HuH-7 (cell line): ENCODE measurements at regions not wholly inside any gene's neighbourhood (a gene's known extent, or its start where the extent isn't known, plus 50 kb on each side); places are given as distances from the start of the nearest gene placed in this dataset.
"Not testable (repeated sequence)": the region's sequence is repeated elsewhere in the genome, so short reads cannot be mapped to it uniquely, and the experiment has no call there.

Experiments used
- DNase-seq: peaks from one replicate; pipeline ENCODE4 v3.0.0; 2011; ENCODE audit warnings: low spot score

- not testable (repeated sequence) for DNase-seq
These were observed 350.7 kb upstream of the ZFHX3 start for GRCh38 chr16:73398604-73399003.

- no peak for DNase-seq
These were observed 348.6 kb upstream of the ZFHX3 start for GRCh38 chr16:73396556-73396955.

DNA sequence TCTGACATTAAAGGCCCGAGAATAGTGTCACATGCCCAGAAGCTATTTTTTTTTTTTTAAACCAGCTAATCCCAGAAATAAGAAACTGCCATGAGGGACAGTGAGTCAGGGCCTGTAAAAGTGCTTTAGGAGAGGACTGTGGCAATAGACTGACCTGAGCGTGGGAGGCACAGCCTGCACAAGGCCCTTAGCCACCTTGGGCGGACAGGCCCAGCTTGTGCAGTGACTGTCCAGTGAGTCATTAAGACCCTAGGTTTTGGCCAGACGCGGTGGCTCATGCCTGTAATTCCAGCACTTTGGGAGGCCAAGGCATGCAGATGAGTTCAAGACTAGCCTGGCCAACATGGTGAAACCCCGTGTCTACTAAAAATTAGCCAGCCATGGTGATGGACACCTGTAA, 343.0 kb upstream of the ZFHX3 start:
- no peak for DNase-seq

GRCh38 chr16:73390491-73390890, 342.6 kb upstream of the ZFHX3 start:
- DNase-seq, result no peak

- DNase-seq, result no peak
These were observed 341.2 kb upstream of the ZFHX3 start for GRCh38 chr16:73389085-73389484.

- DNase-seq, result no peak
These were observed 340.1 kb upstream of the ZFHX3 start for GRCh38 chr16:73387979-73388378.

DNA sequence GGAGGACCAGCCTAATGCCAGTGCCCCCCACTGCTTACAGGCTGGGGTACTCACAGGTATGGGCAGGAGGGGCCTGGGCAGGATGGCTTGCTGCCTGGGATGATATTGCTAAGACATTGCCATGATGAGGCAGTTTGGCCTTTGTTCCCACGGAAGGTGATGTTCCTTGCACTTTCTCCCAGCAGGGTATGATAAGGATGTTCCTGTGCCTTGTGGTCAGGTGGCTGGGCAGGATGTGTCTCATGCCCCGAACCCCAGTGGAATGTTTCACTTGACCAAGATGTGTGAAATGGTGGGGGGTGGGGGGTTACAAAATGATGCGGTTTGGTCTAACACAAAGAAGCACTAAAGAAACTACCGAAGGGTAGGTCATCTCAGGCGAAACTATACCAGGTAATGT, 337.8 kb upstream of the ZFHX3 start:
- no peak for DNase-seq

GRCh38 chr16:73384506-73385089, 336.7 kb upstream of the ZFHX3 start:
- no peak for DNase-seq

- DNase-seq, result no peak
These were observed 336.0 kb upstream of the ZFHX3 start for GRCh38 chr16:73383988-73384365.

- no peak for DNase-seq
These were observed 335.5 kb upstream of the ZFHX3 start for GRCh38 chr16:73383195-73383987.

GRCh38 chr16:73378471-73378870, 330.5 kb upstream of the ZFHX3 start:
- DNase-seq, result no peak

DNA sequence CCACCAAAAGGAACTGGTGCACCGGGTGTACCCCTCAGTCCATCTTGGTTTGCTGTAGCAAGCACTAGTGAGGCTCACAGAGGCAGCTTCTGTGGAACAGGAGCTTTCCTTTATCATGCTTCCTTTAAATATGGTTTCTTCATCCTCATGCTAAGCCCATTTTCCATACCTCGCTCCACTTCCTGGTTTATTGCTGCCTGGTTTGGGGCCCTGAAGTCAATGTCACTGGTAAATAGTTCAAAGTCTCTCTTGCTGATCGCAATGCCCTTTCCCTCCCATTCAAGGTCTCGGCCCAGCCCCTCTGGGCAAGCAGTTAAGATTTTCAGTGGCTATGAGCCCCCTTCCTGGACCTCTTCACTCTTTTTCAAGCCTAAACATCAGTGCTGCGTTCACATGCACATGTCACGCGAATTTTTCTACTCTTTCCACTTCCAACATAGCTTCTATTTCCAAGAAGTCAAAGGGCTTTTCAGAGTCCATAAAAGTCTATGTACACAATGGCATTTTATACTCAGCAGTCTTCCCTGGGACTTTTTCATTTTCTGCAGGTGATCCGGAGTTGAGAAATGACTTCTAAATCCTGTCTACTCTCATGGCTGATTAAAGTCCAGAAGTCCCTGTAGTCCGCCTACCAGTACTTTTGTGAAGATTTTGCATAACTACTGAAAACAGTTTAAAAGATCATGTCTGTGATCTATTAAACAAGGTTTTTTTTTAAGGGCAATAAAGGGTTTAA, 323.8 kb upstream of the ZFHX3 start:
- DNase-seq, result peak; percentile 53

GRCh38 chr16:73369851-73370250, 321.9 kb upstream of the ZFHX3 start:
- no peak for DNase-seq

- DNase-seq, result no peak
These were observed 320.8 kb upstream of the ZFHX3 start for GRCh38 chr16:73368715-73369114.

DNA sequence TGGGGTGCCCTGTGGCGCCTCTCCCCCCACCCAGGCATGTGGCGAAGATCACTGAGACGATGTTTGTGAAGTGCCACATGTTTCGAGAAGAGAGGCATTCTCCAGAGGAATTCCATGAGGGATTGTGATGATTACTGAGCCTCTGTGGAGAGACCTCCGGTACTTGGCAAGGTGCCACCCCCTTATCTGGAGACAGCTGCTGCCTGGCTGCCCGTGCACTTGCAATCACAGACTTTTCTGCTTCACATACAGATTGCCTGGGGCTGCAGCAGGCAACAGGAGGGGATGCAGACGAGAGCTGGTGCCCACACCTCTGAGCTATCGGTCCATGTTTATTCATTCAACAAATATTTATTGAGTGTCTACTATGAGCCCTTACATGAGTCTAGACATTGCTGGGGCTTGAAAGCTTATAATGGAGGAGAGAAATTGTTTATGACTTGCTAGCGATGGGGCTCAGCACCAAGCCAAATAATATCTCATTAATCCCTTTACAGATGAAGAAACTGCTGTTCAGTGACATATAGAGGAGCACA, 317.2 kb upstream of the ZFHX3 start:
- DNase-seq, result peak; percentile 17

GRCh38 chr16:73364413-73364812, 316.5 kb upstream of the ZFHX3 start:
- no peak for DNase-seq

GRCh38 chr16:73361061-73361460, 313.1 kb upstream of the ZFHX3 start:
- no peak for DNase-seq

GRCh38 chr16:73356401-73357079, 308.6 kb upstream of the ZFHX3 start:
- DNase-seq, result no peak

- DNase-seq, result no peak
These were observed 308.1 kb upstream of the ZFHX3 start for GRCh38 chr16:73355981-73356380.

GRCh38 chr16:73354434-73354833, 306.5 kb upstream of the ZFHX3 start:
- DNase-seq, result no peak

- DNase-seq, result no peak
These were observed 303.0 kb upstream of the ZFHX3 start for GRCh38 chr16:73350707-73351452.
